Stomach (tissue), 8 donors: ENCODE measurements at regions not wholly inside any gene's neighbourhood (a gene's known extent, or its start where the extent isn't known, plus 50 kb on each side); places are given as distances from the start of the nearest gene placed in this dataset.

Experiments
- DNase-seq, 2 donors: peaks; one replicate each; pipeline versions ENCODE4 v3.0.0 to v3.0.0-alpha.2; 2013 to 2019
- H3K27ac ChIP-seq, 5 donors: fragments of 200-600 bp in 4 of 5; sonication (generic) in 4 of 5; one replicate each; pipeline ENCODE4 v1.5.1; 2013 to 2019; ENCODE audit warnings: mild to moderate bottlenecking in 1 of 5, moderate library complexity in 1 of 5
- H3K27me3 ChIP-seq, 3 donors: fragments of 200-600 bp; sonication (generic); one replicate each; pipeline ENCODE4 v1.5.1; 2017 to 2019; ENCODE audit warnings: mixed run types in 1 of 3
- H3K36me3 ChIP-seq, 4 donors: fragments of 200-600 bp; sonication (generic); 1 replicate in 3 of 4; 2 replicates in 1 of 4; pipeline ENCODE4 v1.5.1; 2016 to 2019
- H3K4me1 ChIP-seq, 4 donors: fragments of 200-600 bp; sonication (generic); one replicate each; pipeline ENCODE4 v1.5.1; 2016 to 2019
- H3K4me3 ChIP-seq, 4 donors: fragments of 200-600 bp; sonication (generic) in 3 of 4; one replicate each; pipeline ENCODE4 v1.5.1; 2016 to 2019; ENCODE audit warnings: mild to moderate bottlenecking in 1 of 4
- H3K9me3 ChIP-seq, 4 donors: fragments of 200-600 bp; sonication (generic); one replicate each; pipeline ENCODE4 v1.5.1; 2016 to 2019
- CTCF ChIP-seq, 7 experiments: fragments of 450-650 bp in 4 of 7; fragments of 200-600 bp in 3 of 7; sonication (generic) in 3 of 7; IDR thresholded peaks; one replicate each; pipeline ENCODE4 v1.5.1; 2016 to 2019; ENCODE audit warnings: antibody characterized with exemption in 7 of 7, control low read depth in 2 of 7, mild to moderate bottlenecking in 1 of 7
- EP300 ChIP-seq: sonication (generic); formaldehyde crosslinking; IDR thresholded peaks from one replicate; pipeline ENCODE4 v1.6.1; 2017; ENCODE audit warnings: antibody characterized with exemption
- POLR2A ChIP-seq, 4 donors: fragments of 450-650 bp; IDR thresholded peaks; one replicate each; pipeline ENCODE4 v1.6.1; 2016; ENCODE audit warnings: antibody characterized with exemption in 4 of 4, control low read depth in 2 of 4, mild to moderate bottlenecking in 1 of 4, moderate library complexity in 1 of 4
- POLR2AphosphoS5 ChIP-seq, 3 donors: sonication (generic); formaldehyde crosslinking; IDR thresholded peaks; one replicate each; pipeline ENCODE4 v1.6.1; 2016; ENCODE audit warnings: antibody characterized with exemption in 3 of 3
- WGBS, 5 donors: extraction: QIAGEN DNeasy Blood & Tissue Kit in 3 of 5; methylation state at CpG; one replicate each; pipeline versions ENCODE4 v1.1.5 to v1.1.7; 2013 to 2018; 5-methylcytosine and 5-hydroxymethylcytosine counted together
- intact Hi-C: fragments of 100-400 bp; cut with DNase I; formaldehyde crosslinking; loops from one replicate; pipeline ENCODE4 v1.15.1; 2023; ENCODE audit warnings: low total_unique reads
- donor health status: healthy with polysubstance abuse.
- donor health status: Bipolar disorder and iron deficiency.
- donor health status: healthy.

GRCh38 chr7:47221826-47222225, 360.1 kb downstream of the TNS3 start:
- Histone ChIP-seq H3K9me3 (no peaks in the 10 kb centered on the region), H3K36me3 (no peaks in the 10 kb centered on the region), H3K27ac (no peak overlapping the region), H3K4me3 (no peak overlapping the region), H3K4me1 (no peaks in the 10 kb centered on the region), H3K27me3 (no peaks in the 10 kb centered on the region)
- TF ChIP-seq EP300 (no peak), CTCF (IDR thresholded peaks at IDR 0.05) (no peak), POLR2A (IDR thresholded peaks at IDR 0.05) (no peak), POLR2AphosphoS5 (IDR thresholded peaks at IDR 0.05) (no peak)
- WGBS, 5 donors = 68 to 82% (median 77%) methylated on average over 3 of the region's 3 CpGs
- no peak for DNase-seq
- intact Hi-C loops = no loop called here

- no peaks in the 10 kb centered on the region for H3K36me3 ChIP-seq
- no peak overlapping the region for H3K4me3 ChIP-seq
- no peak for TF ChIP-seq POLR2A (IDR thresholded peaks at IDR 0.05)
- TF ChIP-seq EP300 = no peak
- TF ChIP-seq POLR2AphosphoS5 (IDR thresholded peaks at IDR 0.05) = no peak
- no peak for TF ChIP-seq CTCF (IDR thresholded peaks at IDR 0.05)
- no peak overlapping the region for H3K27ac ChIP-seq
- no peaks in the 10 kb centered on the region for H3K9me3 ChIP-seq
- DNase-seq = no peak
- H3K4me1 ChIP-seq = no peaks in the 10 kb centered on the region
- intact Hi-C loops = no loop called here
- no peaks in the 10 kb centered on the region for H3K27me3 ChIP-seq
- WGBS, 5 donors = 66 to 81% (median 74%) methylated on average over 7 to 9 of the region's 9 CpGs
Measured at GRCh38 chr7:47218378-47219176, 363.3 kb downstream of the TNS3 start.

- TF ChIP-seq EP300 (no peak), POLR2AphosphoS5 (IDR thresholded peaks at IDR 0.05) (no peak), POLR2A (IDR thresholded peaks at IDR 0.05) (no peak), CTCF (IDR thresholded peaks at IDR 0.05) (no peak)
- H3K36me3 ChIP-seq = no peaks in the 10 kb centered on the region
- no peaks in the 10 kb centered on the region for H3K9me3 ChIP-seq
- intact Hi-C loops = no loop called here
- no peaks in the 10 kb centered on the region for H3K4me1 ChIP-seq
- 72 to 92% (median 86%) methylated on average over 7 of the region's 7 CpGs for WGBS, 5 donors
- H3K27ac ChIP-seq = no peak overlapping the region
- H3K27me3 ChIP-seq = no peaks in the 10 kb centered on the region
- no peak overlapping the region for H3K4me3 ChIP-seq
- no peak for DNase-seq
Measured at GRCh38 chr7:47217570-47218360, 364.1 kb downstream of the TNS3 start.

GRCh38 chr7:47217086-47217485, 364.8 kb downstream of the TNS3 start:
- no peak for TF ChIP-seq CTCF (IDR thresholded peaks at IDR 0.05)
- no peak for TF ChIP-seq EP300
- H3K36me3 ChIP-seq = no peaks in the 10 kb centered on the region
- no peaks in the 10 kb centered on the region for H3K4me1 ChIP-seq
- H3K4me3 ChIP-seq = no peak overlapping the region
- H3K27me3 ChIP-seq = no peaks in the 10 kb centered on the region
- intact Hi-C loops = no loop called here
- H3K27ac ChIP-seq = no peak overlapping the region
- 80 to 92% (median 86%) methylated on average over 3 of the region's 3 CpGs for WGBS, 5 donors
- no peaks in the 10 kb centered on the region for H3K9me3 ChIP-seq
- no peak for DNase-seq
